GM21360 (cell line): ENCODE measurements at regions not wholly inside any gene's neighbourhood (a gene's known extent, or its start where the extent isn't known, plus 50 kb on each side); places are given as distances from the start of the nearest gene placed in this dataset.
"Not testable (repeated sequence)": the region's sequence is repeated elsewhere in the genome, so short reads cannot be mapped to it uniquely, and the experiment has no call there.

Experiments used
- ATAC-seq: cut with Tn5 transposase; IDR thresholded peaks from one replicate; pipeline ENCODE4 v1.9.1; 2021; ENCODE audit warnings: mild to moderate bottlenecking, moderate library complexity; ENCODE audit not compliant: unreplicated experiment

DNA sequence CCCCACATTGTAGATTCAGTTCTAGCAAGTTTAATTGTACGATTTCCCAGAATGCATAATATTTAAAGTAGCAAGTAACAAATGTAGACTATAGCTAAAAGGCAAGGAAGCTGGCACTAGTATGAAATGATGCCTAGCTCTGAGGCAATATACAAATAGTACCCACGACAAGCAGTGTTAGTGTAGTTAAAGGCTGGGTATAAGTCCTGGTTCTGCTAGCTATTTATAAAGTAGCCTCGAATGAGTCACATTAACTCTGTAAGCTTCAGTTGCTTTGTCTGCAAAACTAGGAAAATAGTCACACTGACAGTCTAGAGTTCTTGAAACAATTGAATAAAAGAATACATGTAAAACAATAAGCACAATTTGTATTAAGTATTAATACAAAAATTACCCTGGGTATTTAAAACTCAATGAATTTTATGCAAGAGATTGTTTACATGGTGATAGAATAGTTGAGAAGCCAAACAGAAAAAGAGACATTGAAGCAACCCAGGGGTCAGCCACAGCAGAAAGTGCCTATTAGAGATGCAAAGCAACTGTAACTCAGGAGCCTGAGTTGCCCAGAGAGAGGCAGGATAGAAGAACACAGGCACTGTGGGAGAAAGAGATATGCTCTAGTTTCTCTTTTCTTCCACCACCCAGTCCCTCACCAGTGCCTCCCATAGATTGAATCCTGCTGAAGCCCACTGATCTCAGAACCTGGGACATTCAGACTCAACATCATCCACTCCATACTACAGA is 949.0 kb downstream of the C4orf33 start:
- ATAC-seq, result no peak

- no peak for ATAC-seq
Measured at GRCh38 chr4:130053723-130054122, 957.8 kb downstream of the C4orf33 start.

DNA sequence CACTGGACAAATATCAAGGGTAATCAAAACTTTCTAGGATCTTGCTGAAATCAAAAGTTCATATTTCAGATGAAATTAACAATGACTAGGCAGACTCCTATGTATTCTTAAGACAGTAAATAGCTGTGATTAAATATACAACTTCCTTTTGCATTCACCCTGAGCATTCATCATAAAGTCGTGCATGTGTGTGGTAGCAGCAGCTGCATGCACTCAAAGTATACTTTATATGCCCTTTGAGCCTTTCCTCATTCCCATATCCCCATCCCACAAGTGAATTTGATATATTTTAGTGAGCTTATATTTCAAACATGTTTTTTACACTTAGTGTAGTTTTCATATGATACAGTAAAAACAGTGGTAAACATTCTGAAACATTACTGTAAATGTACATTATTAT is 959.0 kb downstream of the C4orf33 start:
- no peak for ATAC-seq

DNA sequence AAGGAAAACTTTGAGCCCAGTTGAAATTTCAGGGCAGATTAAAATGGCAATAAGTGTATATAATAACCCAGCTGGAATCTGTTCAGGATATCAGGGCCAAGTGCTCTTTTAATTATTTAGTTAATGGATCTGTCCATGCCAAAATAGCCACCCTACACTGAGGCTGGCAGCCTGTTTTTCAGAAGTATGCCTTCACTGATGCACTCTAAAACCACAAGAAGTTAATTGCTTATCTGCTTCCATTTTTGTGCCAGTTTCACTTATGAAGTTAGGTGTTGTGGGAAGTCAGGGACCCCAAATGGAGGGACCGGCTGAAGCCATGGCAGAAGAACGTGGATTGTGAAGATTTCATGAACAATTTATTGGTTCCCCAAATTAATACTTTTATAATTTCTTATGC is 960.3 kb downstream of the C4orf33 start:
- ATAC-seq, result no peak

- ATAC-seq, result no peak
Measured at GRCh38 chr4:130064471-130064870, 968.5 kb downstream of the C4orf33 start.

- ATAC-seq, result no peak
Measured at GRCh38 chr4:130067419-130067818, 971.5 kb downstream of the C4orf33 start.

DNA sequence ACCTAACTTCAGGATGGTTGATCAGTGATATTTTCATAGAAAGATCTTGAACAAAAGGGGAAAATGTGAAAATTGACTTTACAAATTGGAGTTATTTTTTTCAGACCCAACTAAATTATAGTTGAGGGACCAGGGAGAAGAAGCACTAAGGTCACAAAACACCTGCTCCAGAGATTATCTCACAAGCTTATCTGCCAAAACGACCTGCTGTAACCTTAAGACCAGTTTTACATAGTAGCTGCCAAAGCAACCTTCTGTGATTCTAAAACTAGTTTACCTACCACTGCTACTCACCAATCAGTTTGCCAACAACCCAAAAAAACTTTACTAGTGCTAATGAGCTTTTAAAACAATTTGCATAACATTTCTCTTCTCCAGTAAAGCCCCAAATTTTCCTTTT is 972.1 kb downstream of the C4orf33 start:
- ATAC-seq, result no peak

GRCh38 chr4:130071746-130072145 is 975.8 kb downstream of the C4orf33 start:
- no peak for ATAC-seq

GRCh38 chr4:130073145-130073790 is 977.3 kb downstream of the C4orf33 start:
- no peak for ATAC-seq

DNA sequence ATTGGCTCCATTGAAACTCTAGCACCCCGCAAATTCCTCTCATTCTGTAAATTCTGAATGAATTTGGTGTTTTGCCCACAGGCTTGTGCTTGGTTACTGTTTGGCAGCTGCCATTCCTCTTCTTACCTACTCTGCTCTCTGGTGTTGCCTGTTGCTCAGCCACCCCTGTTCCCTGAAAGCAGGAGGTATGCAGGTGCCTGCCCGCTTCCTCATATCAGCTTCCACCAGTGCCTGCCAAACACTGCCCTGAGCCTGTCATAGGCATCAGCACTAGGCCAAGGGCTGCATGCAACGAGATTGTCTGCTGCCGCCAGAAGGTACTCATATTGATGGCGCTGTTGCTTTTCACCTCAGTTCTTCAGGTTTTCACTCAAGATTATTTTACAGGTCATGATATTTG is 978.1 kb downstream of the C4orf33 start:
- ATAC-seq, result no peak

DNA sequence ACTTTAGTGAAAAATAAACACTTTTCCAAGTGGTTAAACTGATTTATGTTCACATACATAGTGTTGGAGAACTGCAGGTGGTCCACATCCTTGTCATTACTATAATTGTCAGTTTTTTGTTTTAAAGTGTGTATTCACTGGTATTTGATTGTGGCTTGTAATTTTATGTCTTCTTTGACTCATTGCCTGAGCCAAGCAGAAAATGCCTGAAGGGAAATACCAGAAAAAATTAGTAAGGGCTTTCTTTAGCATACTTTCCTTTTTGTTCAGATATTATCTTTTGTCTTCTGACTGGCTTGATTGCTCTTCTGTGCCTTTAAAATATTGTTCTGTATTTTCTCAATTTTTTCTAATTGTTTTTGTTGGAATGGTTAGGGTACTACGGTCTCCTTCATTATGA is 981.3 kb downstream of the C4orf33 start:
- no peak for ATAC-seq

- ATAC-seq, result not testable (repeated sequence)
Measured at GRCh38 chr4:130079027-130079426, 983.1 kb downstream of the C4orf33 start.

- no peak for ATAC-seq
Measured at GRCh38 chr4:130080872-130081451, 985.0 kb downstream of the C4orf33 start.

DNA sequence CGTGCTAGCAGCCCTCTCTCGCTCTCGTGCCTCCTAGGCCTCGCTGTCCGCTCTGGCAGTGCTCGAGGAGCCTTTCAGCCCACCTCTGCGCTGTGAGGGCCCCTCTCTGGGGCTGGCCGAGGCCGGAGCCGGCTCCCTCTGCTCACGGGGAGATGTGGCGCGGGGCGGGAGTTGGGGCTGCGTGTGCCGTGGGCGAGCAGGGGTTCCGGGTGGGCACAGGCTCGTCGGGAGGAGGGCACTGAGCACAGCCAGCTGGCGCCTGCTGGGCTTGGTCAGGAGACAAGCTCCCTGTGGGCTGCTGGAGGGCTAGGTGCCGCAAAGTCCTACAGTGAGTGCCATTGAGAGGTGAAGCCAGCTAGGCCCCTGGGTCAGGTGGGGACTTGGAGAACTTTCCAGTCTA is 994.5 kb downstream of the C4orf33 start:
- no peak for ATAC-seq

GRCh38 chr4:130092187-130093015 is 996.4 kb downstream of the C4orf33 start:
- no peak for ATAC-seq

DNA sequence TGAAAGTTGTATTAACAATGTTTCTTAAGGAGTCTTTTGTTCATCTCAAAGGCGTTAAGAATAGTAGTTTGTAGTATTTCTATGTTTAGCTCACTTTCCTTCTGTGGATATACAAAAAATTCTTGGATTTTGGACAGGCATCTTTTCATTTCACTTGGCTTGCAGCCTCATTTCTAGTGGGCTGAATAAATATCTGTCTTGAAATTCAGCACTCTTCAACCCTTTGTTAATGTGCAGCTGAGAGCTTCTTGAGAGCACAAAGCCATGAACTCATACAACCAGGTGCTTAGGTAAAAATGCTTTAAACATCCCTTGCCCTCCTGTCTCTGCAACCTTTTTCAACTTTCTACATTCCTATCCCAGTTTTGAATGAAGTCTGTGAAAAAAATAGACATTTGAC is 1003.2 kb downstream of the C4orf33 start:
- ATAC-seq, result no peak

DNA sequence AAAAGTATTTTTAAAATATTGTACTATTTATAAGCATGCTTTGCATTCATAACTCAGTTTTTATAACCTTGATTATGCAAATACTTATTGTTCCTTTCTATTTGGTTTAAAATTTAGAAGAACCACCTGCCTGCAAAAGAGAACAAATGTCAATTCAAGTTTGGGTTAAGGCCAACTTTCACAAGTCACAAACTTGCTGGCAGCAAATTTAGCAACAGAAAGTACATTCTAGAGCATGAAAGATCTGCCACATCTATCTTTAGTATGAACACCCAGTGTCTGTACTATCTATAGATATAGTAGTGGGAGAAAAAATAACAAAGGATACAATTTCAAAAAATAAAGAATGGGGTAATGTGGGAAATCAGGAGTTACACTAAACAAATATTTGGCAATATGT is 1014.2 kb downstream of the C4orf33 start:
- no peak for ATAC-seq

GRCh38 chr4:130110770-130111169 is 1014.8 kb downstream of the C4orf33 start:
- no peak for ATAC-seq

DNA sequence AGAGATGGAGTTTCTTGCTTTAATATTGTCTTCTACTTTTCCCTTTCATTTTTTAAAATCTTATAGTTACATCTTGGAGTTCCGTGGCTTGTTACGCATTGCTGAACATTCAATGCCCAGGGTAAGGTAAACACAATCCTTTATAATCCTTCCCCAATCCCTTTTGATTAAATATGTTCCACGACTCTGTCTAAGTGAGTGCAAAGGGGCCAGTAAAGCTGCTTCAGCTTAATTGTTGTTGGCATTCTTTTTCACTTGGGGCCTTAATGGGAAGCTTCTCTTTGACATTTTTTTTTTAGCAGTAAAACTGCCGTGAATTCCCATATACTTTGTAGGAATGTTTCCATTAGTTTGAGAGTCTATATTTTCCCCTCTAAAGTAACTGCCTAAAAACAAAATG is 1028.1 kb downstream of the C4orf33 start:
- ATAC-seq, result no peak

GRCh38 chr4:130125467-130125866 is 1029.5 kb downstream of the C4orf33 start:
- no peak for ATAC-seq

- ATAC-seq, result no peak
Measured at GRCh38 chr4:130127297-130127696, 1031.3 kb downstream of the C4orf33 start.
